IPS DF 6.9 (cell line): ENCODE measurements at regions not wholly inside any gene's neighbourhood (a gene's known extent, or its start where the extent isn't known, plus 50 kb on each side); places are given as distances from the start of the nearest gene placed in this dataset.

Experiments
- DNase-seq: peaks from one replicate; pipeline ENCODE4 v3.0.0-alpha.2; 2013; ENCODE audit warnings: low read depth, low spot score
- H3K27ac ChIP-seq: one replicate; pipeline ENCODE4 v1.5.1; 2013; ENCODE audit warnings: low read length, control low read depth
- H3K27me3 ChIP-seq: 2 replicates; pipeline ENCODE4 v1.6.1; 2013; ENCODE audit warnings: mild to moderate bottlenecking, low read length; ENCODE audit not compliant: control insufficient read depth, insufficient read depth
- H3K36me3 ChIP-seq: 2 replicates; pipeline ENCODE4 v1.6.1; 2013; ENCODE audit warnings: low read length; ENCODE audit not compliant: control insufficient read depth, insufficient read depth
- H3K4me1 ChIP-seq: 2 replicates; pipeline ENCODE4 v1.6.1; 2013; ENCODE audit warnings: low read length; ENCODE audit not compliant: control insufficient read depth, insufficient read depth
- H3K4me3 ChIP-seq: 2 replicates; pipeline ENCODE4 v1.5.1; 2013; ENCODE audit warnings: mild to moderate bottlenecking, low read length
- H3K9me3 ChIP-seq: 2 replicates; pipeline ENCODE4 v1.6.1; 2013; ENCODE audit warnings: low read length, inconsistent platforms; ENCODE audit not compliant: control insufficient read depth, insufficient read depth
- WGBS: extraction: QIAGEN DNeasy Blood & Tissue Kit; methylation state at CpG from one replicate; pipeline ENCODE4 v1.1.7; 2013; ENCODE audit warnings: mixed read lengths, missing lambda C conversion rate; ENCODE audit not compliant: insufficient read length, insufficient coverage; 5-methylcytosine and 5-hydroxymethylcytosine counted together

DNA sequence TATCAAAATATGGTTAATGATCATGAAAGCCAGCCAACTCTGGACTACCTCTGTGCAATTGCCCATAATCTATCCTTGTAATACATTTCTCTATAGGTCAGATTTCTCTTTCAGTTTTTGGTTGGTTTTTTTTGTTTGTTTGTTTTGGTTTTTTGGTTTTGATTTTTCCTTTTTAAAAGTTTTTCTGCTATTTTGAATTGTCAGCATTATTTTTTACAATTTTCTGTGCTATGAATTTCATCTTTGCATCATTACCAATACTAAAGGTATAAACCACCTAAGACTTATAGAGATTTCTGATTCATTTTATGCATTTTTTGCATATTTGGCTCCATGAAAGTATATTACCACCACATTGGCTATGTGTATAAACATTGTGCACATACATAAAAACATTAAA, 799.6 kb downstream of the ADGRL2 start:
- no peak overlapping the region for H3K27ac ChIP-seq
- H3K36me3 ChIP-seq = no peaks in the 10 kb centered on the region
- no peaks in the 10 kb centered on the region; the same call in 1 of the 2 replicates for H3K4me1 ChIP-seq
- H3K27me3 ChIP-seq = no peaks in the 10 kb centered on the region
- H3K9me3 ChIP-seq = no peaks in the 10 kb centered on the region
- no peak overlapping the region for H3K4me3 ChIP-seq
- no peak for DNase-seq

DNA sequence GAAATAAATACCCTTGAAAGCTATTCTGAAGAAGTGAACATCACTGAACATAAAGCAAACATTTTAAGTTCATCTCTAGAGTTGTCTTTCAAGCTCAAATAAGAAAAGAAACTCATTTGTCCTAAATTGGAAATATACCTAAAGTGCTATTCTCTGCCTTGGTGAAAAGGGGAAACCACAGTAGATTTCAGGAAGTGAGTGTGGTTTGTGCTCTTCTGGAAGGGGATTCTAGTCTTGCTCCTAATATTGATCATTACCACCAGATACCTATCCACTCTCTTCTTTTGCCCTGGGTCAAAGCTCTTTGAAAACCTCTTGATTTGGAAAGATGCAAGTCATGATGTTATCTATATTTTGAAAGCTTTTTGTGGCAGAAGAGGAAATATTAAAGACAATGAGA, 798.1 kb downstream of the ADGRL2 start:
- no peaks in the 10 kb centered on the region for H3K36me3 ChIP-seq
- H3K27ac ChIP-seq = no peak overlapping the region
- no peaks in the 10 kb centered on the region for H3K9me3 ChIP-seq
- H3K27me3 ChIP-seq = no peaks in the 10 kb centered on the region
- H3K4me3 ChIP-seq = no peak overlapping the region
- H3K4me1 ChIP-seq = no peaks in the 10 kb centered on the region; the same call in 1 of the 2 replicates
- no peak for DNase-seq

DNA sequence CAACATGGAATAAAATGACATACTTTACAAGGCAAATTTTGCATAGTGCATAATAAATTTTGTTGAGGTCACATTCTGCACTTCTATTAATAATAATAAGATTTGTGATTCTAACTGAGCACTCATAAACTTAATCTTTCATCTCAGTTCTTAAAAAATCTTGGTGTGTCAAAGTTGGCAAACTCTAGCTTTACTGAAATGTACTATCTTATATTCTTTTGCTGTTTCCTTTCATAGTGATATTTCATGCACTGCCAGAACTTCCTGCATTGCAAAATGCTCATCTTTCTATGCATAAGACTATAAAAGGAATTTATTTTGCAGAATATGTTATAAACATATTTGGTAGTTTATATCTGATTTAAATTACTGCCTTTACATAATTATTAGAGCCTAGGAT, 797.6 kb downstream of the ADGRL2 start:
- H3K27ac ChIP-seq = no peak overlapping the region
- H3K4me3 ChIP-seq = no peak overlapping the region
- no peak for DNase-seq
- H3K36me3 ChIP-seq = no peaks in the 10 kb centered on the region
- no peaks in the 10 kb centered on the region for H3K27me3 ChIP-seq
- H3K4me1 ChIP-seq = no peaks in the 10 kb centered on the region; the same call in 1 of the 2 replicates
- H3K9me3 ChIP-seq = no peaks in the 10 kb centered on the region

DNA sequence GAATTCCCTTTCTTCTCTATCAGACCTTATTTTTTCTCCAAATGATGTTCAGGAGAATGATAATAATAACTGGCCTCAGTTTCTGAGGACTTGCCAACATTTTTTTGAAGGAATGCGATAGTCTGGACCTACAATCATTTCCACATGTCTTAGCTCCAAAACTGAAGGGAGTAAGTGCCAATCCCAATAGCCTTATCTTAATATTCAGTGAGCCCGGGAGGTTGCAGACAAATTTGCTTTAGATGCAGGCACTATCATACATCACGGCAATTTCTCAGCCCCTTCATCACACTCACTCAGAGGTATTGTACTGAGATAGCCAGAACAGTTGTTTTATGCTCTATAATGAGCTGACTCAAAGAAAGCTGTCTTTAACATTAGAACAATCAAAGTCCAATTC, 796.9 kb downstream of the ADGRL2 start:
- no peak overlapping the region for H3K4me3 ChIP-seq
- no peaks in the 10 kb centered on the region for H3K27me3 ChIP-seq
- H3K9me3 ChIP-seq = no peaks in the 10 kb centered on the region
- H3K36me3 ChIP-seq = no peaks in the 10 kb centered on the region
- H3K4me1 ChIP-seq = no peaks in the 10 kb centered on the region; the same call in 1 of the 2 replicates
- DNase-seq = no peak
- no CpG with 5 or more reads among the region's 3 CpGs for WGBS
- H3K27ac ChIP-seq = no peak overlapping the region

DNA sequence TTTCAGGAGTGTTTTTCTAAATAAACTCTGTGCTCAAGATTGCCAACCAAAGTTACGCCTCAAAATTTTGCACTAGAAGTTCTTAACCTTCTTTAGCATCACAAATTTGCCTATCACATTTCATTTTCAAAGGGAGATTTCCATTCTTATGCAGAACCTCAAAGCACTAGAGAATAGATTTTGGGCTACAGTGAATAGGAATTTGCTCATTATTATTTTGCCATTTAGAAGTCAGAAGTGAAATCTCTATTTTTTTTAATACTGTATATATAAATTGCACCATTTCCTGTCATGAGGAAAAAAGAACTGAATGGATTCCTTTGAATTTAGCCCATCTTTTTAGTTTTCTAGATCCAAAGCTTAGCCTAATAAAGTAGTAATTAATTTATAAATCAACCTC, 796.4 kb downstream of the ADGRL2 start:
- no peak for DNase-seq
- no peak overlapping the region for H3K4me3 ChIP-seq
- no peaks in the 10 kb centered on the region for H3K36me3 ChIP-seq
- H3K9me3 ChIP-seq = no peaks in the 10 kb centered on the region
- no CpG with 5 or more reads among the region's 1 CpG for WGBS
- no peaks in the 10 kb centered on the region; the same call in 1 of the 2 replicates for H3K4me1 ChIP-seq
- H3K27me3 ChIP-seq = no peaks in the 10 kb centered on the region
- no peak overlapping the region for H3K27ac ChIP-seq

DNA sequence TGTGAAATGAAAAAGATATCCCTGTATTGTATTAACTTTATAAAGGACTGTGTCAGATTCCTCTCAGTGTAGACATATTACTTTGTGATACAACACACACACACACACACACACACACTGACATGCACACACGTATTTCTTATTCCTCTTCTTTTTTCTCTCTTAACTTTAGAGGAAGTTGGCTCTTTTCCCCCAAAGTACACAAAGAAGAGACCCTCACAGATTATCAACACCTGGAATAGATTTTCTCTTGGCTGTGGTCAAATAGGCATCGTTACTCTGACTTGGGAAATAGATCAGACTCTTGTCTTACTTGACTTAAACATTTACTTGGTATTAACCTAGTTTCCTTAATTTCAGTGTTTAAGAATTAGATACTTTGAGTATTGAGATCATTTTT, 792.8 kb downstream of the ADGRL2 start:
- Histone ChIP-seq H3K4me1 (no peaks in the 10 kb centered on the region; the same call in 1 of the 2 replicates), H3K36me3 (no peaks in the 10 kb centered on the region), H3K4me3 (no peak overlapping the region), H3K27ac (no peak overlapping the region), H3K9me3 (no peaks in the 10 kb centered on the region), H3K27me3 (no peaks in the 10 kb centered on the region)
- no CpG with 5 or more reads among the region's 2 CpGs for WGBS
- no peak for DNase-seq

DNA sequence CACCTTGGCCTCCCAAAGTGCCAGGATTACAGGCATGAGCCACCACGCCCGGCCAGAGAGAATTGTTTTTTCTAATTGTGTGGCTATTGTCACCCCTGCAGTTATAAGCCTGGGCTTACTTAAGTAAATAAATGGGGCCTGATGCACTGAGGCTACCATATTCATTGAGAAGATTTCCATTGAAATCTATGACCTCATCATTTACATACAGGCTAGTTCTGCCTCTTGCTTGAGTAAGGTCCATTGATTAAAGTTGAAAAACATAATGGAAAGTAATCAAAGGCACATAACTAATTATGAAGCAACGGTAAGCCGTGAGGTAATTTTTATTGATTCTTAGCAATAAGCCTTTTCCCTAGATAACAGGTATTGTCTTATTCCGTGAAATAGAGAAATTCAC, 788.9 kb downstream of the ADGRL2 start:
- Histone ChIP-seq H3K27me3 (no peaks in the 10 kb centered on the region), H3K4me3 (no peak overlapping the region), H3K27ac (no peak overlapping the region), H3K4me1 (no peaks in the 10 kb centered on the region), H3K9me3 (no peaks in the 10 kb centered on the region), H3K36me3 (no peaks in the 10 kb centered on the region)
- WGBS = no CpG with 5 or more reads among the region's 5 CpGs
- no peak for DNase-seq

DNA sequence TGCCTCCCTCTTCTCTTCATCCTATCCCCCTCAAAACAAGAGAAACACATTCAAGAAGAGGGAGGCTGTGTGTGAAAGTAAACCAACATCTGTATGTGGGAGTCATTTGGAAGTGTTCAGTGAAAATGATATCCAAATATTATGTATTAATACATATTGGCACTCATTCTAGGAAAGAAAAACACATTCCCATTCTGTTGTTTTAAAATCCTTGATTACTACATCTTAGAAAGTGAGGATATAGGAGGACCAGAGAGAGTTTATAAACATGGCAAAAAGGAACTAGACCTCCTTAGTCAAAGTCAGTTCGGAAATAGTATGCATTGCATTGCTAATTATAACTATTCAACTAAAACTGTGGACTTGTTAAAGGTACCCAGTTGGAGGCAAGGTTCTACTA, 786.6 kb downstream of the ADGRL2 start:
- Histone ChIP-seq H3K4me3 (no peak overlapping the region), H3K36me3 (no peaks in the 10 kb centered on the region), H3K9me3 (no peaks in the 10 kb centered on the region), H3K27me3 (no peaks in the 10 kb centered on the region), H3K27ac (no peak overlapping the region), H3K4me1 (no peaks in the 10 kb centered on the region)
- no CpG with 5 or more reads among the region's 1 CpG for WGBS
- DNase-seq = no peak

DNA sequence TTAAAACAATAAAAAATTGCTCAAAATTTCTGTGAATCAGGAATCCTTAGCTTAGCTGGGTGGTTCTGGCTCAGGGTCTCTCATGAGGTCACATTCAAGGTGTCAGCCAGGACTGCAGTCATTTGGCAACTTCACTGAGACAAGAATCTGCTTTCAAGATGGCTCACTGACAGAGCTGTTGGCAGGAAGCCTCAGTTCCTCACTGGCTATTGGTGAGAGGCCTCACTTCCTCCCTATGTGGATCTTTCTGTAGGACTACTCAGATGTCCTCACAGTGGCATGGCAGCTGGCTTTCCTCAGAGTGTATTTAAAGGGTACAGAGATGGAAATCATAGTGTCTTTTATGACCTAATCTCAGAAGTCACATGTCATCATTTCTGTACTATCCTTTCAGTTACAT, 785.7 kb downstream of the ADGRL2 start:
- Histone ChIP-seq H3K4me3 (no peak overlapping the region), H3K36me3 (no peaks in the 10 kb centered on the region), H3K9me3 (no peaks in the 10 kb centered on the region), H3K4me1 (no peaks in the 10 kb centered on the region), H3K27ac (no peak overlapping the region), H3K27me3 (no peaks in the 10 kb centered on the region)
- DNase-seq = no peak

DNA sequence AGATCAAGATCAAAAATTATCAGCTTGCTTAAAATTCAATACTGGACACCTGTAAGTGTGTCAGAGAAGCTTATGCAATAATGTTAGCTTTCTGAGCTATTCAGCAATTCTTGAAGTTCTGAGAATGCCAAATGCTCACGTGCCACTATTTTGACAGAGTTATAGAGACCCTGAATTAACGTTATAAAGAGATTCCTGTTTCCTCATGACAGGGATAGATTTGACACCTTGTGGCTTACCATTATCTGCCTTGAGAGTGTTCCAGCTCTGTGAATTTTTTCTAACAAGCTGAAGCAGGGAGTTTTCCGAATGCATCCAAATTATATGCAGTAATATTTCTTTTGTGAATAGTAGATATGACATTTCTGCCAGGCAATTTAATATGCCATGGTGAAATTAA, 781.6 kb downstream of the ADGRL2 start:
- no peak overlapping the region for H3K4me3 ChIP-seq
- no peaks in the 10 kb centered on the region for H3K27me3 ChIP-seq
- H3K27ac ChIP-seq = no peak overlapping the region
- no peaks in the 10 kb centered on the region for H3K9me3 ChIP-seq
- no peak for DNase-seq
- no CpG with 5 or more reads among the region's 3 CpGs for WGBS
- H3K36me3 ChIP-seq = no peaks in the 10 kb centered on the region
- no peaks in the 10 kb centered on the region for H3K4me1 ChIP-seq

DNA sequence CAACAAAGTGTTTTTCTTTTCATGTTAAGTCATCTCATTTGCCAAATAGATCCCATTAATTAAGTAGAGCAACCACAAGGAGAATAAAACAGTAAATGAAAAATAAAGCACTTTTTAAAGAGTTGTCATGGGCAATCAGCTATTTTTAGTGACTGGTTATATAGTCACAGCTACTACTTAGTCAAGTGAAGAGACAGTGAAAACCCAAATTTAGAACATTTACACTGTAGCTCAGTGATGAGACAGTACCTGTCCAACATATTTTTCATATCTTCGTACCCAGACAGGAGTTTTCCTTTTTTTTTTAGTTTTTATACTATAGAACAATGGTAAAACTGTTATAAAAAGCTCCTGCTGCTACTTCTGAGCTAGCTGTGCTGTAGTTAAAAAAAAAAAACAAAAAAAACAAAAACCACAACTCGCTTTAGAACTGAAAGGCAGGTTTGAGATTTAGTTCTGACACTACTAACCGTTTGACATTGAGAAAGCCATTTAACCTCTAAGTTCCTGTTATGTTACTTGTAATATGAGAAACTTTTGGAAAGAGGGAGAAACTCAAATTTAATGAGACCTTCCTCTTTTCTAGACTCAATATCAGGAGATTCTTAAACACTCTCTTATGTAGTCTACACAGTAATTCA, 777.5 kb downstream of the ADGRL2 start:
- H3K4me3 ChIP-seq = no peak overlapping the region
- WGBS = no CpG with 5 or more reads among the region's 3 CpGs
- no peaks in the 10 kb centered on the region for H3K4me1 ChIP-seq
- no peaks in the 10 kb centered on the region for H3K9me3 ChIP-seq
- no peak overlapping the region for H3K27ac ChIP-seq
- H3K27me3 ChIP-seq = no peaks in the 10 kb centered on the region
- DNase-seq = no peak
- H3K36me3 ChIP-seq = no peaks in the 10 kb centered on the region
